ENCODE measurements at regions not wholly inside any gene's neighbourhood (a gene's known extent, or its start where the extent isn't known, plus 50 kb on each side); places are given as distances from the start of the nearest gene placed in this dataset.
"Not testable (repeated sequence)": the region's sequence is repeated elsewhere in the genome, so short reads cannot be mapped to it uniquely, and the experiment has no call there.

DNA sequence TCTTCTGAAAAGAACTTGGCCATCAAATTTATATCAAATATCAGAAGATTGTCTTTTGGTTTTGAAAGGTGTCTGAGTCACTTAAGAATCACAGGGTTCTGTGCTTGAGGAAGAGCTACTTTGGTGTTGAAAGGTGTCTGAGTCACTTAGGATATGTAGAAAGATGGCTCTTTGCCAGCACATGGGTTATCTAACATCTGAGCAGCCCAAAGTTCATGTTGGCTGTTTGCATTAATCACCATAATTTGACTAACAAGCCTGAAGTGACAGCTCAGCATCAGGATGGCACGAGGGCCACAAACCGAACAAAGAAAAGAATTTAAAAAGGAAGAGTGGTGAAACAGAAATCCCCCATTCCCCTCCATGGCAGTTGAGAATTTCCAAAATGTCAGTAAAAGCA is 190.5 kb upstream of the CMC1 start:
- POLR2A ChIA-PET, result no interaction called here
- TF ChIP-seq, protein P1, sequence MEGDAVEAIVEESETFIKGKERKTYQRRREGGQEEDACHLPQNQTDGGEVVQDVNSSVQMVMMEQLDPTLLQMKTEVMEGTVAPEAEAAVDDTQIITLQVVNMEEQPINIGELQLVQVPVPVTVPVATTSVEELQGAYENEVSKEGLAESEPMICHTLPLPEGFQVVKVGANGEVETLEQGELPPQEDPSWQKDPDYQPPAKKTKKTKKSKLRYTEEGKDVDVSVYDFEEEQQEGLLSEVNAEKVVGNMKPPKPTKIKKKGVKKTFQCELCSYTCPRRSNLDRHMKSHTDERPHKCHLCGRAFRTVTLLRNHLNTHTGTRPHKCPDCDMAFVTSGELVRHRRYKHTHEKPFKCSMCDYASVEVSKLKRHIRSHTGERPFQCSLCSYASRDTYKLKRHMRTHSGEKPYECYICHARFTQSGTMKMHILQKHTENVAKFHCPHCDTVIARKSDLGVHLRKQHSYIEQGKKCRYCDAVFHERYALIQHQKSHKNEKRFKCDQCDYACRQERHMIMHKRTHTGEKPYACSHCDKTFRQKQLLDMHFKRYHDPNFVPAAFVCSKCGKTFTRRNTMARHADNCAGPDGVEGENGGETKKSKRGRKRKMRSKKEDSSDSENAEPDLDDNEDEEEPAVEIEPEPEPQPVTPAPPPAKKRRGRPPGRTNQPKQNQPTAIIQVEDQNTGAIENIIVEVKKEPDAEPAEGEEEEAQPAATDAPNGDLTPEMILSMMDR (IDR thresholded peaks at IDR 0.05; ENCODE audit: insufficient read depth, low read depth, low read length), result no peak
- no peak for DNase-seq (ENCODE audit: low read depth)
- no peak overlapping the region for H3K4me3 ChIP-seq (ENCODE audit: low read depth, low read length)
- H3K36me3 ChIP-seq (ENCODE audit: control insufficient read depth, insufficient read depth, low read length), result no peaks in the 10 kb centered on the region
- no peaks in the 10 kb centered on the region for H3K27me3 ChIP-seq (ENCODE audit: control insufficient read depth, insufficient read depth, low read length)
- CTCF ChIA-PET, result no interaction called here

DNA sequence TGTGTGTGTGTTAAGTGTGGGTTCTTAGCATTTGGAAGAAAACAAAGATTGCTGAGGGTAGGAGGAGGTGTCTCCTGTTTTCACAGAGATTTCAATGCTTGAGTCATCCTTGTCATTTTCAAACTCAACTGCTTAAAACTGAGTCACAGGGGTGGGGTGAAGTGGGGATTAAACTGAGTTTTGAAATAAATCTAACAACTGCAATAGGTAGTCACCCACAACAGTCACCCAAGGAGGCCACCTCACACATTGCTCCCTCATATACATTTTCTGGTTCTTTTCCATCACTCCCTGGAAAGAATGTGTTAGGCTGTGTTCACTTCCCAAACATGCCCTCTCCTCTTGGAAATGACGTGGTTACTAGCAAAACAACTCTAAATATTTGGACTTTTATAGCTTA is 187.7 kb upstream of the CMC1 start:
- CTCF ChIA-PET, result interaction anchor here (0.6 kb wide), 1 partner anchor 19 kb away, joined by 3 read pairs; no protein-coding TSS in a partner anchor
- no peaks in the 10 kb centered on the region for H3K36me3 ChIP-seq (ENCODE audit: control insufficient read depth, insufficient read depth, low read length)
- H3K27me3 ChIP-seq (ENCODE audit: control insufficient read depth, insufficient read depth, low read length), result no peaks in the 10 kb centered on the region
- TF ChIP-seq, protein P1 (IDR thresholded peaks at IDR 0.05; ENCODE audit: insufficient read depth, low read depth, low read length), result no peak
- DNase-seq (ENCODE audit: low read depth), result no peak
- POLR2A ChIA-PET, result no interaction called here
- H3K4me3 ChIP-seq (ENCODE audit: low read depth, low read length), result no peak overlapping the region

DNA sequence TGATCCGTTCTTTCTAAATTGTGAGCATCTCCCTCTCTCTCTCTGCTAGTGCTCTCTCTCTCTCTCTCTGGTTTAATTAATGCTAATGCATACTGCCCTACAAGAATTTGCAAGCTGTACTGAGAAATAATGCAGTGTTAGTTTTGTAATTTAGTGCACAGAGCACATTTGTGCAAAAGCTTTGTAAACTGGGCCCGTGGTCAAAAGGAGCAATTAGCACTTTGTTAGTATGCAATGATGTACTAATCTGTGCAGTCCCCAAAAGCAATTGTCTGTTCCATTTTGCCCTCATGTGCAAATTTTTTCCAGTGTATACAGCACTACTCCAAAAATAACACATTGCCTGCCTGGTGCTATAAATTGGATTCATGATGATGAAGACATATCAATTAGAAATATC is 184.6 kb upstream of the CMC1 start:
- H3K36me3 ChIP-seq (ENCODE audit: control insufficient read depth, insufficient read depth, low read length), result no peaks in the 10 kb centered on the region
- TF ChIP-seq, protein P1 (IDR thresholded peaks at IDR 0.05; ENCODE audit: insufficient read depth, low read depth, low read length), result no peak
- H3K4me3 ChIP-seq (ENCODE audit: low read depth, low read length), result no peak overlapping the region
- no peaks in the 10 kb centered on the region for H3K27me3 ChIP-seq (ENCODE audit: control insufficient read depth, insufficient read depth, low read length)
- CTCF ChIA-PET, result no interaction called here
- no peak for DNase-seq (ENCODE audit: low read depth)
- POLR2A ChIA-PET, result no interaction called here

DNA sequence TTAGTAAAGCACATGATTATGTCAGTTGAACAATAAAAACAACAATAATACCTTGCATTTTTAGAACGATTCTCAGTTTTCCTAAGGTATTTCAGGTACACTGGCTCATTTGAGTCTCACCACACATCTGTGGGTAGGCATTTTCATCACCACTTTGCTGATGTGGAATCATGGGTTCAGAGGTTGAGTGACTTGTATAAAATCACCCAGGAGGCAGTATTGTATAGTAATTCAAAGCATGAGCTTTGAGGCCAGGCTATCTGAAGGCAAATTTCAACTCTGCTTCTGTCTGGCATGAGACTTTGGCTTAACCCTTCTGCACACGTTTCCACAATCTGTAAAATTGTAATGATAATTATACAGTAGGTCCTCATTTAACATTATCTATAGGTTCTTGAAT is 183.9 kb upstream of the CMC1 start:
- TF ChIP-seq, protein P1 (IDR thresholded peaks at IDR 0.05; ENCODE audit: insufficient read depth, low read depth, low read length), result no peak
- Histone ChIP-seq H3K36me3 (ENCODE audit: control insufficient read depth, insufficient read depth, low read length) (no peaks in the 10 kb centered on the region), H3K4me3 (ENCODE audit: low read depth, low read length) (no peak overlapping the region), H3K27me3 (ENCODE audit: control insufficient read depth, insufficient read depth, low read length) (no peaks in the 10 kb centered on the region)
- no peak for DNase-seq (ENCODE audit: low read depth)
- ChIA-PET POLR2A (no interaction called here), CTCF (no interaction called here)

DNA sequence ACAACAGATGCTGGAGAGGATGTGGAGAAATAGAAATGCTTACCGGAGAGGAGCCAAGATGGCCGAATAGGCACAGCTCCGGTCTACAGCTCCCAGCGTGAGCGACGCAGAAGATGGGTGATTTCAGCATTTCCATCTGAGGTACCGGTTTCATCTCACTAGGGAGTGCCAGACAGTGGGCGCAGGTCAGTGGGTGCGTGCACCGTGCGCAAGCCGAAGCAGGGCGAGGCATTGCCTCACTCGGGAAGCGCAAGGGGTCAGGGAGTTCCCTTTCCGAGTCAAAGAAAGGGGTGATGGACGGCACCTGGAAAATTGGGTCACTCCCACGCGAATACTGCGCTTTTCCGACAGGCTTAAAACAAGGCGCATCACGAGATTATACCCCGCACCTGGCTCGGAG is 182.2 kb upstream of the CMC1 start:
- CTCF ChIA-PET; DNase-seq (ENCODE audit: low read depth): not testable (repeated sequence)

DNA sequence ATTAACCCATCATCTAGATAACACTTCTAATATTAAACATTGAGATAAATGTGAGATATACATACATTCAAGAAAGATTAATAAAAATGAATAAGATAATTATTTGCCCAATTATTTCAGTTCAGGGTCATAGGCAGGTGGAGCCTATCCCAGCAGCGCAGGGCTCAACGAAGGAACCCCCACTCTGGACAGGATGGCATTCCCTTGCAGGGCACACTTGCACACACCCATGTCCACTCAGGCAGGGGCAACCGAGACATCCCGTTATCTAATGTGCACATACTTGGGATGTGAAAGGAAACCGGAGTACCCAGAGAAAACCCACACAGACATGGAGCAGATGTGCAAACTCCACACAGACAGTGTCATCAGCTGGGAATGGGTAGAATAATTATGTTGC is 175.4 kb upstream of the CMC1 start:
- Histone ChIP-seq H3K27me3 (ENCODE audit: control insufficient read depth, insufficient read depth, low read length) (no peaks in the 10 kb centered on the region), H3K4me3 (ENCODE audit: low read depth, low read length) (no peak overlapping the region), H3K36me3 (ENCODE audit: control insufficient read depth, insufficient read depth, low read length) (no peaks in the 10 kb centered on the region)
- ChIA-PET CTCF (no interaction called here), POLR2A (no interaction called here)
- no peak for DNase-seq (ENCODE audit: low read depth)
- TF ChIP-seq, protein P1 (IDR thresholded peaks at IDR 0.05; ENCODE audit: insufficient read depth, low read depth, low read length), result no peak

More for the DNA sequence above, 182.2 kb upstream of the CMC1 start:
- H3K27me3 ChIP-seq (ENCODE audit: control insufficient read depth, insufficient read depth, low read length); POLR2A ChIA-PET; H3K36me3 ChIP-seq (ENCODE audit: control insufficient read depth, insufficient read depth, low read length); H3K4me3 ChIP-seq (ENCODE audit: low read depth, low read length): not testable (repeated sequence)
